ENCODE measurements at regions not wholly inside any gene's neighbourhood (a gene's known extent, or its start where the extent isn't known, plus 50 kb on each side); places are given as distances from the start of the nearest gene placed in this dataset.

- ChIA-PET POLR2A (no interaction called here), CTCF (interaction anchor here (1.2 kb wide), 1 partner anchor 9 kb away, joined by 3 read pairs; no protein-coding TSS in a partner anchor)
- Histone ChIP-seq H3K4me2 (no peak overlapping the region), H3K4me1 (no peaks in the 10 kb centered on the region), H3K27ac (no peak overlapping the region), H3K4me3 (no peak overlapping the region), H3K9me3 (no peaks in the 10 kb centered on the region)
- no peak for DNase-seq (ENCODE audit: low read depth in 1 of 2, low spot score in 1 of 2)
- 1% methylated on average over 4 of the region's 4 CpGs for WGBS (ENCODE audit: missing lambda C conversion rate)
- no peak for ATAC-seq
- FAIRE-seq, result no peak
- TF ChIP-seq, protein P1, sequence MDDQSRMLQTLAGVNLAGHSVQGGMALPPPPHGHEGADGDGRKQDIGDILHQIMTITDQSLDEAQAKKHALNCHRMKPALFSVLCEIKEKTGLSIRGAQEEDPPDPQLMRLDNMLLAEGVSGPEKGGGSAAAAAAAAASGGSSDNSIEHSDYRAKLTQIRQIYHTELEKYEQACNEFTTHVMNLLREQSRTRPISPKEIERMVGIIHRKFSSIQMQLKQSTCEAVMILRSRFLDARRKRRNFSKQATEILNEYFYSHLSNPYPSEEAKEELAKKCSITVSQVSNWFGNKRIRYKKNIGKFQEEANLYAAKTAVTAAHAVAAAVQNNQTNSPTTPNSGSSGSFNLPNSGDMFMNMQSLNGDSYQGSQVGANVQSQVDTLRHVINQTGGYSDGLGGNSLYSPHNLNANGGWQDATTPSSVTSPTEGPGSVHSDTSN (IDR thresholded peaks at IDR 0.05), result no peak
- TF ChIP-seq ATOH8 (CRISPR knock-in tag; IDR thresholded peaks at IDR 0.05; ENCODE audit: low read depth), result no peak
- no peak for TF ChIP-seq ESRRA (IDR thresholded peaks at IDR 0.05; ENCODE audit: borderline replicate concordance, low read length)
- TF ChIP-seq E2F6 (IDR thresholded peaks at IDR 0.05; ENCODE audit: borderline replicate concordance, low read depth), result no peak
Measured at GRCh38 chr11:115903179-115903578, 399.0 kb upstream of the CADM1 start.

- CTCF ChIA-PET, result no interaction called here
- FAIRE-seq (no peak), DNase-seq (ENCODE audit: low read depth in 1 of 2, low spot score in 1 of 2) (no peak), ATAC-seq (no peak)
- Histone ChIP-seq H3K27ac (no peak overlapping the region), H3K4me3 (no peak overlapping the region), H3K4me1 (no peaks in the 10 kb centered on the region), H3K9me3 (no peaks in the 10 kb centered on the region), H3K4me2 (no peak overlapping the region)
- no peak for TF ChIP-seq GATA3 (IDR thresholded peaks at IDR 0.05; ENCODE audit: borderline replicate concordance)
- TF ChIP-seq HOXA7 (CRISPR knock-in tag; IDR thresholded peaks at IDR 0.05), result no peak
- TF ChIP-seq E2F6 (IDR thresholded peaks at IDR 0.05; ENCODE audit: borderline replicate concordance, low read depth), result no peak
- no peak for TF ChIP-seq USF2 (IDR thresholded peaks at IDR 0.05)
- POLR2A ChIA-PET, result no interaction called here
Measured at GRCh38 chr11:115901069-115901468, 396.9 kb upstream of the CADM1 start.

DNA sequence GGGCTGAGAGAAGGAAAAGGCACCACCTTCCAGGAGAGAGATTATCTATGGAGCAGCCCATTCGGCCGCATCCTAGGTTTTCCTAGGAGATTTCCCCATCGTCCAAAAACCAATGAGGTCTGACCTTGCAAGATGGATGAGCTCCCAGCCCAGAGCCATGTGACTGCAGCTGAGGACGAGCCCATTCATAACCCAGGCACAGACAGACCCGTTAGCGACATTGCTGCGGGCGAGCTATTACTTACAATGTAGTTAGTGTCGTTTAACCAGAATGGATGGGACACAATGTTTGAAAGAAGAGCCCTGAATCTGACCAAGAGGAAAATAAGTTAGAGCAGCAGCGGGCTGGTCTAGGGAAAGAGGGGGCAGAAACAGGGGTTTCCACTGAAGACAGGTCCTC, 395.9 kb upstream of the CADM1 start:
- no peaks in the 10 kb centered on the region for H3K9me3 ChIP-seq
- no peak overlapping the region for H3K4me3 ChIP-seq
- WGBS (ENCODE audit: missing lambda C conversion rate), result 31% methylated on average over 10 of the region's 10 CpGs
- H3K4me2 ChIP-seq, result no peak overlapping the region
- POLR2A ChIA-PET, result no interaction called here
- CTCF ChIA-PET, result no interaction called here
- DNase-seq (ENCODE audit: low read depth in 1 of 2, low spot score in 1 of 2), result no peak
- FAIRE-seq, result no peak
- no peak for ATAC-seq
- no peak overlapping the region for H3K27ac ChIP-seq
- no peaks in the 10 kb centered on the region for H3K4me1 ChIP-seq
- TF ChIP-seq MAFK (IDR thresholded peaks at IDR 0.05; ENCODE audit: partially characterized antibody) (no peak), NPAS2 (CRISPR knock-in tag; IDR thresholded peaks at IDR 0.05; ENCODE audit: borderline replicate concordance) (no peak), ZFP36 (IDR thresholded peaks at IDR 0.05; ENCODE audit: borderline replicate concordance, partially characterized antibody) (no peak), HOXB5 (CRISPR knock-in tag; IDR thresholded peaks at IDR 0.05) (no peak), ZSCAN20 (CRISPR knock-in tag; IDR thresholded peaks at IDR 0.05) (no peak), CEBPB (IDR thresholded peaks at IDR 0.05) (no peak), EP300 (IDR thresholded peaks at IDR 0.05) (no peak), RAD21 (conservative IDR thresholded peaks at IDR 0.05 in 1 of 2, IDR thresholded peaks at IDR 0.05 in 1 of 2) (no peak), HDAC2 (IDR thresholded peaks at IDR 0.05) (no peak), POLR2AphosphoS2 (conservative IDR thresholded peaks at IDR 0.05; ENCODE audit: low read length) (no peak), FOSL2 (IDR thresholded peaks at IDR 0.05) (no peak), FOSL2 (CRISPR knock-in tag; IDR thresholded peaks at IDR 0.05) (no peak)
- TF ChIP-seq, protein P2, sequence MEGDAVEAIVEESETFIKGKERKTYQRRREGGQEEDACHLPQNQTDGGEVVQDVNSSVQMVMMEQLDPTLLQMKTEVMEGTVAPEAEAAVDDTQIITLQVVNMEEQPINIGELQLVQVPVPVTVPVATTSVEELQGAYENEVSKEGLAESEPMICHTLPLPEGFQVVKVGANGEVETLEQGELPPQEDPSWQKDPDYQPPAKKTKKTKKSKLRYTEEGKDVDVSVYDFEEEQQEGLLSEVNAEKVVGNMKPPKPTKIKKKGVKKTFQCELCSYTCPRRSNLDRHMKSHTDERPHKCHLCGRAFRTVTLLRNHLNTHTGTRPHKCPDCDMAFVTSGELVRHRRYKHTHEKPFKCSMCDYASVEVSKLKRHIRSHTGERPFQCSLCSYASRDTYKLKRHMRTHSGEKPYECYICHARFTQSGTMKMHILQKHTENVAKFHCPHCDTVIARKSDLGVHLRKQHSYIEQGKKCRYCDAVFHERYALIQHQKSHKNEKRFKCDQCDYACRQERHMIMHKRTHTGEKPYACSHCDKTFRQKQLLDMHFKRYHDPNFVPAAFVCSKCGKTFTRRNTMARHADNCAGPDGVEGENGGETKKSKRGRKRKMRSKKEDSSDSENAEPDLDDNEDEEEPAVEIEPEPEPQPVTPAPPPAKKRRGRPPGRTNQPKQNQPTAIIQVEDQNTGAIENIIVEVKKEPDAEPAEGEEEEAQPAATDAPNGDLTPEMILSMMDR (IDR thresholded peaks at IDR 0.05), result no peak
- TF ChIP-seq, protein P3, sequence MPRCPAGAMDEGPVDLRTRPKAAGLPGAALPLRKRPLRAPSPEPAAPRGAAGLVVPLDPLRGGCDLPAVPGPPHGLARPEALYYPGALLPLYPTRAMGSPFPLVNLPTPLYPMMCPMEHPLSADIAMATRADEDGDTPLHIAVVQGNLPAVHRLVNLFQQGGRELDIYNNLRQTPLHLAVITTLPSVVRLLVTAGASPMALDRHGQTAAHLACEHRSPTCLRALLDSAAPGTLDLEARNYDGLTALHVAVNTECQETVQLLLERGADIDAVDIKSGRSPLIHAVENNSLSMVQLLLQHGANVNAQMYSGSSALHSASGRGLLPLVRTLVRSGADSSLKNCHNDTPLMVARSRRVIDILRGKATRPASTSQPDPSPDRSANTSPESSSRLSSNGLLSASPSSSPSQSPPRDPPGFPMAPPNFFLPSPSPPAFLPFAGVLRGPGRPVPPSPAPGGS (IDR thresholded peaks at IDR 0.05), result no peak
- TF ChIP-seq, protein P4, sequence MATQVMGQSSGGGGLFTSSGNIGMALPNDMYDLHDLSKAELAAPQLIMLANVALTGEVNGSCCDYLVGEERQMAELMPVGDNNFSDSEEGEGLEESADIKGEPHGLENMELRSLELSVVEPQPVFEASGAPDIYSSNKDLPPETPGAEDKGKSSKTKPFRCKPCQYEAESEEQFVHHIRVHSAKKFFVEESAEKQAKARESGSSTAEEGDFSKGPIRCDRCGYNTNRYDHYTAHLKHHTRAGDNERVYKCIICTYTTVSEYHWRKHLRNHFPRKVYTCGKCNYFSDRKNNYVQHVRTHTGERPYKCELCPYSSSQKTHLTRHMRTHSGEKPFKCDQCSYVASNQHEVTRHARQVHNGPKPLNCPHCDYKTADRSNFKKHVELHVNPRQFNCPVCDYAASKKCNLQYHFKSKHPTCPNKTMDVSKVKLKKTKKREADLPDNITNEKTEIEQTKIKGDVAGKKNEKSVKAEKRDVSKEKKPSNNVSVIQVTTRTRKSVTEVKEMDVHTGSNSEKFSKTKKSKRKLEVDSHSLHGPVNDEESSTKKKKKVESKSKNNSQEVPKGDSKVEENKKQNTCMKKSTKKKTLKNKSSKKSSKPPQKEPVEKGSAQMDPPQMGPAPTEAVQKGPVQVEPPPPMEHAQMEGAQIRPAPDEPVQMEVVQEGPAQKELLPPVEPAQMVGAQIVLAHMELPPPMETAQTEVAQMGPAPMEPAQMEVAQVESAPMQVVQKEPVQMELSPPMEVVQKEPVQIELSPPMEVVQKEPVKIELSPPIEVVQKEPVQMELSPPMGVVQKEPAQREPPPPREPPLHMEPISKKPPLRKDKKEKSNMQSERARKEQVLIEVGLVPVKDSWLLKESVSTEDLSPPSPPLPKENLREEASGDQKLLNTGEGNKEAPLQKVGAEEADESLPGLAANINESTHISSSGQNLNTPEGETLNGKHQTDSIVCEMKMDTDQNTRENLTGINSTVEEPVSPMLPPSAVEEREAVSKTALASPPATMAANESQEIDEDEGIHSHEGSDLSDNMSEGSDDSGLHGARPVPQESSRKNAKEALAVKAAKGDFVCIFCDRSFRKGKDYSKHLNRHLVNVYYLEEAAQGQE (IDR thresholded peaks at IDR 0.05), result no peak
- TF ChIP-seq, protein P1 (IDR thresholded peaks at IDR 0.05), result no peak
